ENCODE measurements at regions not wholly inside any gene's neighbourhood (a gene's known extent, or its start where the extent isn't known, plus 50 kb on each side); places are given as distances from the start of the nearest gene placed in this dataset.
"Not testable (repeated sequence)": the region's sequence is repeated elsewhere in the genome, so short reads cannot be mapped to it uniquely, and the experiment has no call there.

- no peak for DNase-seq
Observed at GRCh38 chr4:188287169-188287894, 148.1 kb downstream of the TRIML1 start.

GRCh38 chr4:188289531-188290125 lies 150.4 kb downstream of the TRIML1 start:
- no peak for DNase-seq

- DNase-seq: no peak
Observed at GRCh38 chr4:188295899-188296298, 156.7 kb downstream of the TRIML1 start.

GRCh38 chr4:188296331-188296730 lies 157.1 kb downstream of the TRIML1 start:
- DNase-seq: no peak

GRCh38 chr4:188297873-188298272 lies 158.6 kb downstream of the TRIML1 start:
- no peak for DNase-seq

- DNase-seq: no peak
Observed at GRCh38 chr4:188299161-188299560, 159.9 kb downstream of the TRIML1 start.

GRCh38 chr4:188300385-188300784 lies 161.1 kb downstream of the TRIML1 start:
- no peak for DNase-seq

- no peak for DNase-seq
Observed at GRCh38 chr4:188305690-188306089, 166.4 kb downstream of the TRIML1 start.

GRCh38 chr4:188307591-188307990 lies 168.3 kb downstream of the TRIML1 start:
- DNase-seq: no peak

GRCh38 chr4:188308142-188308541 lies 168.9 kb downstream of the TRIML1 start:
- no peak for DNase-seq

- no peak for DNase-seq
Observed at GRCh38 chr4:188316391-188316790, 177.2 kb downstream of the TRIML1 start.

GRCh38 chr4:188328966-188329365 lies 189.7 kb downstream of the TRIML1 start:
- no peak for DNase-seq

- DNase-seq: no peak
Observed at GRCh38 chr4:188329521-188329920, 190.3 kb downstream of the TRIML1 start.

GRCh38 chr4:188332265-188332664 lies 193.0 kb downstream of the TRIML1 start:
- no peak for DNase-seq

- DNase-seq: no peak
Observed at GRCh38 chr4:188336891-188337290, 197.7 kb downstream of the TRIML1 start.

GRCh38 chr4:188341428-188341827 lies 202.2 kb downstream of the TRIML1 start:
- DNase-seq: no peak

GRCh38 chr4:188346171-188346809 lies 207.0 kb downstream of the TRIML1 start:
- no peak for DNase-seq

- no peak for DNase-seq
Observed at GRCh38 chr4:188347339-188347738, 208.1 kb downstream of the TRIML1 start.

- DNase-seq: not testable (repeated sequence)
Observed at GRCh38 chr4:188349569-188349968, 210.3 kb downstream of the TRIML1 start.

GRCh38 chr4:188363196-188363595 lies 224.0 kb downstream of the TRIML1 start:
- DNase-seq: no peak

GRCh38 chr4:188370777-188371176 lies 231.5 kb downstream of the TRIML1 start:
- DNase-seq: no peak

GRCh38 chr4:188372058-188372457 lies 232.8 kb downstream of the TRIML1 start:
- DNase-seq: no peak

GRCh38 chr4:188372829-188373228 lies 233.6 kb downstream of the TRIML1 start:
- DNase-seq: no peak

- DNase-seq: no peak
Observed at GRCh38 chr4:188374871-188375270, 235.6 kb downstream of the TRIML1 start.
